A549 (cell line): ENCODE measurements at regions not wholly inside any gene's neighbourhood (a gene's known extent, or its start where the extent isn't known, plus 50 kb on each side); places are given as distances from the start of the nearest gene placed in this dataset.

Experiments used
- CTCF ChIP-seq: fragments of >200 bp; sonication (Bioruptor Twin); formaldehyde crosslinking; IDR thresholded peaks from 3 replicates; pipeline ENCODE4 v1.5.1; 2016
- EP300 ChIP-seq, 2 experiments: fragments of >200 bp; sonication (Bioruptor Twin); formaldehyde crosslinking; IDR thresholded peaks; 2 replicates in 1 of 2; 3 replicates in 1 of 2; pipeline ENCODE4 v1.6.1; 2016 to 2017
- PBX3 ChIP-seq: IDR thresholded peaks from 2 replicates; pipeline ENCODE4 v1.6.1; 2012
- POLR2AphosphoS2 ChIP-seq: conservative IDR thresholded peaks from 2 replicates; pipeline ENCODE4 v1.6.1; 2012; ENCODE audit warnings: low read length, improper control_type of control experiment, inconsistent platforms
- RAD21 ChIP-seq, 2 experiments: fragments of >200 bp in 1 of 2; sonication (Bioruptor Twin) in 1 of 2; formaldehyde crosslinking in 1 of 2; IDR thresholded peaks in 1 of 2; conservative IDR thresholded peaks in 1 of 2; 2 replicates in 1 of 2; 3 replicates in 1 of 2; pipeline ENCODE4 v1.6.1; 2012 to 2018; ENCODE audit warnings: inconsistent platforms in 1 of 2
- RCOR1 ChIP-seq: fragments of 150-350 bp; IDR thresholded peaks from 2 replicates; pipeline ENCODE4 v1.6.1; 2014; ENCODE audit warnings: antibody characterized with exemption, low read length, low read depth
- ZC3H11A ChIP-seq: fragments of 450-650 bp; IDR thresholded peaks from 2 replicates; pipeline ENCODE4 v1.6.1; 2014; ENCODE audit warnings: antibody characterized with exemption, mild to moderate bottlenecking

DNA sequence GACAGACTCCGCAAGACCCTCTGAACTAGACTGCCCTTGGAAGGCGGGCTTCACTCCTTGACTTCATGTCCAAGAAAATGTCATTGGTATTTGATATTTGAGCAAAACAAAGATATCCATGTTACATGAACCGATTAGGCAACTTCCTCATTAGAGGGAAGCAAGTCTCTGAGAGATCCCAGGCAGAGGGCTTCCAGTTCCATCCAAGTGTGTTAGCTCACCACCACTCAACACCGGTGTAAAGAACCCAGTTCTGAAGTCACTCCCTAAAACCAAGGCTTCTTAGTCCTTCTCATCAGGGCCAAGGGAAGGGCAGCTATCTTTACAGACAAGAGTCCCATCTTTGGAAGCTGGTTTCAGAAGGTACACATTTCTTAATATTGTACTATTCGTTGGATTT is 87.2 kb upstream of the CDKN3 start:
- TF ChIP-seq RAD21 (conservative IDR thresholded peaks at IDR 0.05 in 1 of 2, IDR thresholded peaks at IDR 0.05 in 1 of 2) = no peak
- no peak for TF ChIP-seq CTCF
- no peak for TF ChIP-seq POLR2AphosphoS2
- TF ChIP-seq RCOR1 = no peak
- TF ChIP-seq PBX3 = no peak
- no peak for TF ChIP-seq EP300 (IDR thresholded peaks at IDR 0.05)
- no peak for TF ChIP-seq ZC3H11A
